CD4-positive, alpha-beta T cell treated with Interleukin-15 for 1 hour (primary cell): ENCODE measurements at regions not wholly inside any gene's neighbourhood (a gene's known extent, or its start where the extent isn't known, plus 50 kb on each side); places are given as distances from the start of the nearest gene placed in this dataset.

Source experiments
- DNase-seq: peaks from one replicate; pipeline ENCODE4 v3.0.0-alpha.2; 2020

DNA sequence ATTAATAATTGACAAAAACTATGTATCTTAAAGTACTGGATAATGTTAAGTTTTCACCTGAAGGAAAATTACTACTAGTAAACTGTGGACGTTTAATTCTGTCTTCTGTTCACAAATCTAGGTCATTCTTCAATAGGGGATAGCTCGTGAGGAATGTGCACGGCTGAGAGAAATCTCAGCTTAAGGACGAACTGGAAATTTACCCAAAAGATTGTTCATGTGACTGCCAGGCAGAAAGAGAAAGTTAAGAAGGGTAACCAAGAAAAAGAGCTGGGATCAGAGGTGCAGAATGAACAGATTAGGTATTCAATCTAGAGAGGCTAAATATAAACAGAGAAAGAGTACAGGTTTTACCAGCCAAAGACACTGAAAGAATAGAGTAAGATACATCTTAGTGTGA, 245.3 kb downstream of the CASP12 start:
- no peak for DNase-seq

DNA sequence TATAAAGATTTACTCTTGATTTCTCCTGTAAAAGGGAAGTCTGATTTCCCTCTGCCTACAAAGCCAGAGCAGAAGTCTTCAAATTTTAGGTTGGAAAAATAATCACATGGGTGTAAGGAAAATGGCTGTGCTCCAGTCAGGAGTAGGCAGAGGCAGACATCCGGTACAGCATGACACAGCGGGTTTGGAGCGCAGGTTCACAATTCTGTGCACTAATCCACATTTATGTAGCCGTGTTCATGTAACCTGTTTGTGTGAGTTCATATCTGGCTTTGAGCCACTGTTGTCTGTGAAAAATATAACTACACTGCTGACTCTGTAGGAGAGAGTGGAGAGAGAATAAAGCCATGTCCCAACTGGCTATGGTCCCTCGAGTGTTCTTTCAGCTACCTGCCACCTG, 248.0 kb downstream of the CASP12 start:
- DNase-seq = no peak

DNA sequence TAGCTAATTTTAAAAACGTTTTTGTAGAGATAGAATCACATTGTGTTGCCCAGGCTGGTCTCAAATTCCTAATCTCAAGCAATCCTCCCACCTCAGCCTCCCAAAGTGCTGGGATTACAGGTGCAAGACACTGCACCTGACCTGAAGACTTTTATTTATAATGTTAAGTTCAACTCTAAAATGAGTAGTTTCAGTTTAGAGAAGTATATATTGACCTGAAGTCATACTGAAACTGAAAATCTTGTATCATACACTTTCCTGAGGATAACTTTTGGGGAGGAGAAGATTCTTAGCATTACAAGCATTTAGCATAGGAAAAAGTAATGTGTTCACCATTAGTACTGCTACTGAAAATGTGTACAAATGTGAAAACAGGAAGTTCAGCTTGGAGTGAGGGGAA, 249.3 kb downstream of the CASP12 start:
- no peak for DNase-seq

DNA sequence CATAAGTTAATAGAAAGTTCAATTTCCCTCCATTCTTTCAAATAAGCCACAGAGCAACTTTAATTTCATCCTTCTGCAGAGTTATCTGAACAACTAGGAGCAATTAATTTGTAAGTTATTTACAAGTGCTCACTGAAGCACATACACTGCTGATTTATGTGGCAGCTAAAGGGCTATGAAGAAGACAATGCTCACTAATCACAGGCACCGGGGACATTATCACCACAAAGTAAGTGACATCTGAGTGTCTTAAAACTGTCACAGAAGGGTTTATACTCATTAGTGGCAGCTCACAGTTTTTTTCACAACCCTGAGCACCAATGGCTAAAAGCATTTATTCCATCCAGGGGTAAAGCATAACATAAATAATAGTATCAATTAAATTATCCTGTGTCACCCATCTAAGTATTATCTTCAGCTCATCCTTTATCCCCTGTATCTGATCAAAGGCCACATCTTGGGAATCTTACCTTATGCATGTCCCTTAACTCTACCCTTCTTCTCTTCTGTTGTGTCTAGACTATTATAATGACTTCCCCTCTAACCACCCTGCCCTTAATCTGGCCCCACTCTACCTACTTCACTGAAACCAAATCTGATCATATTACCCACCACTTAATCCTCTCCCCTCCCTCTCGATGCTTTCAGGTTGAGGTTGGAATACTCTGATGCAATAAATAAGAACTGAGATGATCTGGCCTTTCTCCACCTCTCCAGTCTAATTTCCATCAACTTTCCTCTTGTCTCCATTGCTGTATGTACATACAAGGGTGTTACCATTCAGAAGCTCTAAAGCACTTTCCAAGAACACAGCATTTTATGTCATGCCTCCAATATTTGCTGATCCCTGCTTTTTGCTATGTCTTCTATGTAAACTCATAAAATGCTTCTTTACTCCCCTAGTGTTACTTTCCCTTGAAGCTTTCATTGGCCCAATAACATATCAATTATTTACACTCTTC, 252.7 kb downstream of the CASP12 start:
- no peak for DNase-seq

DNA sequence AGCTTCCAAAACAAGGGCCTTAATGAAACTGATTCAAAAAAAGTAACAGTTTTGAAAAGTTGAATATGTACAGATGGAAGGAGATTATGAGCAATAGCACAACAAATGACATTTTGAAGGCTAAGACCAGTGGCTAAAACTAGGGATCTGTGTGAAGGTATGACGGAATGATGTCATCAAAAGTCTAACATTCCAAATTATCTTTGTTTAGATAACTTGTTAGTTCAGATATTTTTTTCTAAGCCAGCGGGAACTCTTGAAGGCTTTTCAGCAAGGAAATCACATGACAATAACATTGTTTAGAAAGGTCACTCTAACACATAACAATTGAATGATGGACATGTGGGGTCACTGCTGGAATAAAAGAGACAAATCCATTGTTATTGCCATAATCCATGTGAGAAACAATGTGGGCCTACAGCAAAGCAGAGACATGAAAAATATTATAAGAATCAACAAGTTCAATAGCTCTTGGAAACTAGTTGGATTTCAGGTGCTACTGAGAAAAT, 260.5 kb downstream of the CASP12 start:
- DNase-seq = no peak

DNA sequence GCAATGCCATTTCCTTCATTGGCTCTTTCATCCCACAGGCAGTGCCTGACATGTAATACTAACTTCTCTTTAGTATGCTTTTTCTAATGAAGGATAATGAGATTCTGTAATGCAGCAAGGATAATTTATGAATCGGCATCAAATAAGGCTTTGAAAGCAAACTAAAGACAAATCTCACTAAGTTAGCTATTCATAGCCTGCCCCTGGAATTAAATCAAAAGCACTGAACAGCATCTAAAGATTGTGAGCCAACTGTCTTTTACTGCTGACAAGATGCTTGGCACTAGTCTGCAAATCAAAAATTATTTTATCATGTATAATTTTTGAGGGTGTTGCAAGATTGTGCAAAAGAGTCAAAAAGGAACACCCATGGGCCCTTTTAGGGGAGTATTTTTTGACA, 265.0 kb downstream of the CASP12 start:
- DNase-seq = no peak

DNA sequence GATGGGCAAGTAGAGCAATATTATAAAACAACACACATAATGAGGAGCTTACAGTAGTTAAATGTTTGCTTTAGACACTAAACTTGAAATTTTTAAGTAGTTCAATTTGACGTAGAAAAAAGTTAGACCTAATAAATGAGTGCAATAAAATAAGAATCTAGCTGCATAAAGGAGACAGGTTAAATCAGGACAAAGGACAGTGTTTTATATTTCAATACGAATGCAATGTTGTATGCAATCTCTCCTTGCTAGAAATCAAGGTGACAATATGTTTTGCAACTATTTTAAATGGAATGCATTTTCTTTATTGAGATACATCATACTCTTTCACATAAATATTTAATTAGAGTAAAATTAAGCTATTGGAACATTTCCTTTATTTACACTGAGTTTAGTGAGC, 267.9 kb downstream of the CASP12 start:
- no peak for DNase-seq

DNA sequence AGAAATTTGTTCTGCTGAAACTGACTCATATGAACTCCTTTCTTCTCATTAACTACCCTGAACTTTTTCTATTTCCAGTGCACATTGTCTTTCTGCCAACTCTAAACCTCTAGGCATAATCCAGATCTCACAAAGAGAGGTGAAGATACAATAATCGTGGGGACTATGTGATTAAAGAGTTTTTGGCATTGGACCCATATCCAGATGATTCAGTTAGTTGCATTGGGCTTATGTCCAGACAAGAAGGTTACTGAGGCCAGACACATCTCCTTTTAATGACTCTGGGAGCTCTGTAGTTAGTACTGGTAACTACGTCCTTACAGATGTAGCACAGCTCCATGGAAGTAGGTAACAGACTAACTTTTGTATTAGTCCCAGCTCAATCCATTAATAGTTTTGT, 273.0 kb downstream of the CASP12 start:
- DNase-seq = no peak

DNA sequence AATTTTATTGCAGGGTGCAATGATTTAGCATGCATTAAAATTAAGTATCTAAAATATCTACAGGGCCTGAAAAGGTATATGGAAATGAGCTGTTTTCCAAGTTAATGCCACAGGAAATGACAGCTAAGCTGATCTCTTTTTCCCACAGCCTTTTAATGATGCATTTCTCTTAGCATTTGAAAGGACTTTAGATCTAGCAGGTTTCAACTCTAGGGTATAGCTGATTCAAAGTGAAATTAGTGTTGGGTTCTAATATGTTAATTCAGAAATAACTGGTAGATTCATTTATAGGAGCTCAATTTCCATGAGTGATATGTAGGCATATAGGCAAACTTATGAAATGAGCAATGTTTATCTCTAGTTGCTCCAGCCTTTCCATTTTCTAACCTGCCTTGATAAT, 274.2 kb downstream of the CASP12 start:
- no peak for DNase-seq

DNA sequence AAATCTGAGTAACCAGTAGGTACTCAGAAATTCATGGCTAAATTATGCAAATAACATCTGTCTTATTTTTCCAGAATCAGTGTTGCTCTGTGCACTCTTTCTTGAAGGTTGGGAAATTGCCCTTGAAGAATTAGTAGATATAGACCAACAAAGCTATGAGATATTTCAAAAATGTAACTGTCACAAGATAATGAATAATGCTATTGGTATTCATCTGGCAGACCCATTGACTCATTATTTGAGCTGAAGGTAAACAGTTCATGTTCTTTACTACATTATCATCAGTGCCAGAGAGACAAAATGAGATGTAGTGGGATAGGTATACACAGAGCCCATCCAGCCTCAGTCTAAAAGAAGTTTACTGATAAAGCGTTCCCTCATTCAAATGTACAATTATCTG, 274.7 kb downstream of the CASP12 start:
- no peak for DNase-seq

DNA sequence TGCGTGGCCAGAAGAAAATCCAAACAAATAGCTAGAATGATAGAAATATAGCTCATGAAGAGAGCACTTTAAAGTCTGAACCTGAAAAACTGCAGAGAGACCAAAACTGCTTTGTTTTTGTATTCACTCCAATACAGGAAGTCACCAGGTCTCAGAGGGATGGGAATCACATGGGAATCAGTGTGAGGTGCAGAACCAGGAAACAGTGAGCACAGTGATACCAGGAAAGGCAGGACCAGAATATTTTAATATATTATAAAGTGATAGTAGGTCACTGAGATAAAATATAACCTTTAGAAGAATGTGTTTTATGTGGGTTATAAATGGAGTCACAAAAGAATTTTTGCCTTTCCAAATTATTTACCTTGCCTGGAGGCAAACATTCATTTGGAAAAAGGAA, 277.3 kb downstream of the CASP12 start:
- no peak for DNase-seq

DNA sequence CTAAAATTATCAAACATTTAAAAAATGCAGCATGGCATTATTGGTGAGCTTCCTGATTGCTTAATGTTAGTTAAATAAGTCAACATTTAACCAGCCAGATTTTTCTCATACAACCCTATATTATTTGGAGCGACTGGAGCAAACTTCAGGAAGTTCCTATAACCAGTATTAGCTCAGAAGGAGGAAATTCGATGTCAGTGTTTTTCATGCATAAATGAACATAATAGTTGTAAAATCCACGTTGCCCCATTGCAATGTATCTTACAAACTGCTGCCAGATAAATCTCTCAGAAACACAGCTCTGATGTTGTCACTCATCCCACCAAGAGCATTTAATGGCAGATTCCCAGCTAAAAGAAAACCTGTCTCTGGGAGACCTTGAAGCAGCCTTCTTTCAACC, 278.5 kb downstream of the CASP12 start:
- no peak for DNase-seq

DNA sequence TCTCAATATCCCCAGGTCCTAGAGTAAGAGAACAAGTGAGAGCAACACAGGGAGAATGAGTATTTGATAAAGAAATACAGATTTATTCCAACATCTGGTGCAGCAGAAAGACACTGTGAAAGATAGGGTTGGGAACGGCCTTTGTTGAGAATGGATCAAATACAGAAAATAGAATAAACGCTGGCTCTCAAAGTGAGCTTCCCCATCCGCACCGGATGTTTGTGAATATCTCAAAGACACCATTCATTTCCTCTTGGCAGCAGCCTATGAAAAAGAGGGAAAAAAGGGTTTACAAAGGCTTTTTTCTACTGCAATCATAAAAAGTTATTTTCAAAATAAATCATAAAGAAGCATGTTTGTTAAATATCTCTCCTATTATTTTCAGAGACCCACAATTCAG, 279.3 kb downstream of the CASP12 start:
- no peak for DNase-seq

DNA sequence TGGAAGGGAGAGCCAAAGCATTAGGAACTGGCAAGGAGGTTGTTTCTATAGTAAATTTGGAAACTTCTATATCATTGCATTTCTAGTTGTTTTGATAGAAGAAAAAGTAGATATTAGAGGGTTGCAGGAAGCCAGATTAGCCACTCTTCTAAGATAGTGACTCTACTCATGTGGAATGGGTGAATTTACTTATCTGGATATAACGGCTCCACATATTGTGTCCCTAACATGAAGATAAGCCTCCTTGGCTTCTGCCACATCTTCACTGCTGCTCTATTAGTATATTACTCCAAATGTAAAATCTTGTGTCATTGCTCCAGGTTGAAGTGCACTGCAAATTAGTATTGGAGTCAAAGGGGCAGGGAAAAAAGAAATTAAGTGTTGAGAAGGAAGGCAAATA, 283.3 kb downstream of the CASP12 start:
- no peak for DNase-seq

DNA sequence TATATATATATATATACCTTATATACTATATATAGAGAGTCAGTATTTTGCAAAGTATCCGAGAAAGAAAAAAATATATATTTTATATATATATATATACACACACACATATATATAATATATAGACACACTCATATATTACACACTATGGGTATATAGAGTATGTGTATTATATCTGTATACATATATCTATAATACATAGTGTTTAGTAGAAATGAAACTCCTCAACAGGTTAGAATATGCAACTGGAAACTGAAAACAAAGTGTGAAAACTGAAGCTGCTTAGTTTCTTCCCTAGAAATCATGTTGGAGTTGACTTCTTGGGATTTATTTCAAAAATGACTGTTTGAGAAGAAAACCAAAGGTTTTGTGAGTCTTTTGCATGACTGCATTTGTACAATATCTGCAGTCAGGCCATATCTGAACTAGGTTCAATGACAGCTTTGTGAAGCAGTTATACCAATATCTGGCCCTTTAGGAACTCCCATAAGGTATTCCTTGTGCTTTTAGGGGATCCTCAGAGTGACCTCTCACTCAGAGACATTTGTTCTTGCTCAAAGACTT, 284.1 kb downstream of the CASP12 start:
- no peak for DNase-seq

DNA sequence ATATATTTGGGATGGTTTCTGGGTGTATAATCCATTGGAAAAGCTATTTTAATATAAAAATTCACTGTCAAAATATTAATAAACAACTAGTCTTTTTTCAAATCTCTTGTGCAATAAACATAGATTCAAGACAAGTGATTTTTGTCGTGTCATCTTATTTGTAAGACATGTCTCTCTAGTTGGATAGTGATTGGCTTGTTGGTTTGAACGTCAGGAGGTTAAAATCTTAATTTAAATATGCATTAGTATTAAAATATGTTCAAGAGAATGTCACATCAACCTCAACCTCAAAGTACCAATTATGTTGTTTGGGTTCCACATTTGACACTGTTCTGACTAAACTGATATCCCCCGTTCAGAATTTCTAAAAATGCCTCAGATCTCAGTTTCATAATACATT, 287.6 kb downstream of the CASP12 start:
- no peak for DNase-seq

DNA sequence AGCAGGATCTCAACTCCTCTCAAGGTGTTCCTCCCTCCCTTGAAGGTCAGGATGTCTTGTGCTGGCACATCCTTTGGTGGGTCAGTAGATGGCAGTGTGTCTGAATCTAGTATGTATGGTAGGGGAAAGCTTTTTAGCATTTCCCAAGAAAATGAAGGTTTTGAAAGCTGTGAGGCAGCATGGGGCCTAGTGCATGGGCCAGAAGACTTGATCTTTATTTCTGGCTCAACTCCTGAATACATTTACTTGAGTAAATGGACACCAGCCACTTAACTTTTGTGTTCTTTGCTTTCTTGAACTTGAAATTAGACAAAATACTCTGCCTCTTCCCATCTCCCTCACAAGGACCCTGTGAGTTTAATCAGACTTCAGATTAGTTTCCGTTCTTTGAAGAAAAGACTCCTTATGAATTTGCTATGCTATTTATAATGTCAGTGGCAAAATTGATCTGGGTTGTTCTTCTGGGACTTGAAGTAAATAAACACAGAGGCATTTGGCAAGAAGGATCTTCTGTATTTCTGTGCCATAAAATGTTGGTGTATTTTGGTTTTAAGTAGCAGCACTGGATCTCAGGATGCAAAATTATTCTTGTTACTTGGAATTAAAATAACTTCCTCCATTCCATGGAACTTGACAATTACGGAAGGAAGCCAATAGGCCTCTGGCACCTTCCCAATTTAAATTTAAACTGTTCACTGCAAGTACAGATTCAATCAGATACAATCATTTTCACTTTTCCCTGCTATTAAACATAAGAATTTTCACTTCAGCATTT, 288.8 kb downstream of the CASP12 start:
- peak; percentile 42 for DNase-seq

DNA sequence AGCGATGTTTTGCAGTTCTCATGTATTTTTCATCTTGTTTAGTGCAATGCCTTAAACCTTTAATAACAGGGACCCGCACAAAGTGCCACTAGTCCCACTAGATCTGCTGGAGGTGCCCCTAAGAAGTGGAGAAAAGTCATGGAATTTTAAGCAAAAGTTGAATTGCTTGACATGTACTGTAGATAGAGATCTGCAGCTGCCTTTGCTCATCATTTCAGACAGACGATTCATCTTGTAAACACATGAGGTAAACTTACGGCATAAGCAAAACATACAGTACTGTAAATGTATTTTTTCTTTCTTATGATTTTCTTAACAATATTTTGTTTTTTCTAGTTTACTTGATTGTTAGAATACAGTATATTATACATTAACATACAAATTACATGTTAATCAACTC, 295.6 kb downstream of the CASP12 start:
- DNase-seq = no peak

DNA sequence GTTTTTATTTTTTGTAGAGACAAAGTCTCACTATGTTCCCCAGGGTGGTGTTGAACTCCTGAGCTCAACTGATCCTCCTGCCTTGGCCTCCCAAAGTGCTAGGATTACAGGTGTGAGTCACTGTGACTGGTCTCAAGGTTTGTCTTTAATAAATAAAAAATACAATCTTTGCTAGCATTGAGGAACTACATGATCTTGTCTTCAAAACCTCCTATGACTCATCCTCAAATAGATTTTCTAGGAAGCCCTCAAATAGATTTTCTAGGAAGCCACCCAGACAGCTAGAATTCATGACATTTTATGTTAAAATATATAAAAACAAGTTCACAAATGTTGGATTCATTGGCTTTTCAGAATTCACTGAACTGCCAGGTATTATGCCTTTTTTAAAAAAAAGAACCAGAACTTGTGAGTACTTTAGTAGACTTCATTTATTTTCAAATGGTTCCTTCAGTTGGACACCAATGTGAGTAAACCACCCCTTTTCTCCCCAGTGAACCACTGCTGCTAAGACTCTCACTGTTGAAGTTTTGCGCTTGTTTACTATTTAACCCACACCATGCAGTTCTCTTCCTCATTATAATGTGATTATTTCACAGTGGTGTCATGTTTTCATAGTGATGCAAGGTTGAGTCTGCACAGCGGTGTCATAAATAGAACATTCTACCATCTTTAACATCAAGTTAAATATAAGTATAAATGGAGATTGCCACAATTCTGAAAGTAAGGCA, 303.9 kb downstream of the CASP12 start:
- no peak for DNase-seq

DNA sequence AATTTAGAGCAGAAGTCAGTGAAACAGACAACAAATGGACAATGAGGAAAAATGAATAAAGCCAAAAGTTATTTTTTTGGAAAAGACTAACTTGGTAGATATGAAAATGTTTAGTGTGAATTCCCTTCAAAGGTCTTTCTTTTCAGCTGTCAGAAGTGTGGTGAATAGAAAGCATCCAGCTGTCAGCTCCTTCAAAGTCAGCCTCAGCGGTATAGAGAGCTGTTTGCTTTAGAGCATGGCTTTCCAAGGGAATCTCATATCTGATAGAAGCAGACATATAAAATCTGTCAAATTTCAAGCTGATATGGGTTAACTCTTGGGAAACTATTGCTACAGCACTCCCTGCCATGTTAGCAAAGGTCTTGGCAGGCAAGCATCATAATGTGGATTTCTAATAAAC, 309.3 kb downstream of the CASP12 start:
- no peak for DNase-seq

DNA sequence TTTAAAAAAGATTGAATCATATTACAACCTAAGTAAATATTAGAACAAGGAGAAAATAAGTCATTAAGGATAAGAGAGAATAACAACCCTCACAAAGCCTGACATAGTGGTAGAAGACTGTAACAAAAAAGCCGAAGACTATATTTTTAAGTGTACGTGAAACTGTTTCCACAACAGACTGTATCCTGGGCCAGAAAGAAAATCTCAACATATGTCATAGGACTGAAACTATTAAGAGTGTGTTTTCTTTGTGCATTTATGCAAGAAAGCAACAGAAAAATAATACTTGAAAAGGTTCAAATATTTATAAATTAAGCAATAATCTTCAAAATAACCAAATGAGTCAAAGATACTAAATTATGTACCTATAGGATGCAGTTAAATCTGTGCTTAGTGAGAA, 309.8 kb downstream of the CASP12 start:
- DNase-seq = no peak

DNA sequence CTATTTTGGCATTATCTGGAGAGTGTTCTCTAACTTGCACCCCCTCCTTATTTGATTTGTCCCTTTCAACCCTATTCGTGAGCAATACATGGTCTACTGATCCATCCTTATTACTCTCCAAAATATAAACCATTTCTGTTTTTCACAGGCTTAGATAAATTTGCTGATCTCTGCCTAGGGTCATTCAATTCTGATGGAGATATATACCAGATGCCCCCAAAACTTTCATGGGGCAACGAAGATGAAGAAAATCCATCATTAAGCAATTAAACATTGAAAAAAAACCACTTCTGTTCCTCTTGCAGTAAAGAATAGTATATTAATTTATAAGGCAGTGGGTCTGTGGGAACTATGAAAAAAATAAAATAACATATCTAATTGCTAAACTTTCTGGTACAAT, 313.4 kb downstream of the CASP12 start:
- no peak for DNase-seq

DNA sequence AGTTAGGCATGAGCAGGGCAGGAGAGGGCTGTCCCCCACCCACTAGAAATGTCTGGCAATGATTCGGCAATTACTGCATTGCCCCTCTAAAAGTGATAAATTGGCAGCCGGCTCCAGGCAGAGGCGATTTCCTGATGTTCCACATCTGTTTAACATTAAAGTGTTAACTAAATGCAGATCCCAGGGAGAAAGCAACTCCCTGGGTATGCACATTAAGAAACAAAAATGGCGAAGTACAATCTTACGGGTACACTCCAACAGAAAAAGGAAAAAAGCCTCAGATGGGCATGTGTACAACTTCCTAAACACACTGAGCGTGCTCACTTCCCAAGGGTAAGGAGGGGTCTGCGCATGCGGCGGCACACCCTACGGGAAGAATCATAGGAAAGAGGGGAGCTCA, 314.4 kb downstream of the CASP12 start:
- no peak for DNase-seq
